ENCODE measurements at regions not wholly inside any gene's neighbourhood (a gene's known extent, or its start where the extent isn't known, plus 50 kb on each side); places are given as distances from the start of the nearest gene placed in this dataset.

DNA sequence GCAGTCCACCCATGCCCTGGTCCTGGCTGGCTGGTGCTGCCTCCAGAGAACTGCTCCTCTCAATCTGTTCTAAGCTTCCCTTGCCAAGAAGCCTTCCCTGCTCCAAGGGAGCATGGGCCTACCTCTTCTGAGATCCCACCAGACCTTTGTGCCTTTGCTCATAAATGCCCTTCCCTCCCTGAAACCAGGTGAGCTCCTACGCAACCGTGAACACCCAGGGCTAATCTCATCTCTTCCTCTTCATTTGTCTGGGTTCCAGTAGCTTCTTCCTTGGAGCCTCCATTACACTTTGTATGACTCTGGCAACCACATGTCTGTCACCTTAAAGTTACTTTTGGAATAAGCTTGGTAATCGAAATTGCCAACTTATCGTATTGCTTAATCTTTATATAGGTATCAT lies 270.6 kb downstream of the PBX3 start:
- H3K79me2 ChIP-seq (replicated peaks; ENCODE audit: insufficient read depth): no peaks in the 10 kb centered on the region
- TF ChIP-seq, protein P1, sequence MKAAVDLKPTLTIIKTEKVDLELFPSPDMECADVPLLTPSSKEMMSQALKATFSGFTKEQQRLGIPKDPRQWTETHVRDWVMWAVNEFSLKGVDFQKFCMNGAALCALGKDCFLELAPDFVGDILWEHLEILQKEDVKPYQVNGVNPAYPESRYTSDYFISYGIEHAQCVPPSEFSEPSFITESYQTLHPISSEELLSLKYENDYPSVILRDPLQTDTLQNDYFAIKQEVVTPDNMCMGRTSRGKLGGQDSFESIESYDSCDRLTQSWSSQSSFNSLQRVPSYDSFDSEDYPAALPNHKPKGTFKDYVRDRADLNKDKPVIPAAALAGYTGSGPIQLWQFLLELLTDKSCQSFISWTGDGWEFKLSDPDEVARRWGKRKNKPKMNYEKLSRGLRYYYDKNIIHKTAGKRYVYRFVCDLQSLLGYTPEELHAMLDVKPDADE (IDR thresholded peaks at IDR 0.05): no peak
- TF ChIP-seq ZNF331 (CRISPR knock-in tag; IDR thresholded peaks at IDR 0.05; ENCODE audit: low read depth): no peak
- no peaks in the 10 kb centered on the region for H3K9me2 ChIP-seq (ENCODE audit: insufficient read depth)
- H3K27ac Mint-ChIP-seq: no peak overlapping the region
- no peaks in the 10 kb centered on the region for H4K20me1 ChIP-seq (replicated peaks; ENCODE audit: insufficient read depth)
- no peaks in the 10 kb centered on the region for H3K4me1 ChIP-seq (ENCODE audit: insufficient read depth)
- H3K27me3 Mint-ChIP-seq (ENCODE audit: insufficient read depth, low read depth, poor library complexity): peaks cover 7% of the 10 kb centered on the region
- no peak for ATAC-seq
- H3K4me1 Mint-ChIP-seq: peaks cover 5% of the 10 kb centered on the region
- no peaks in the 10 kb centered on the region for H3K27me3 ChIP-seq (ENCODE audit: insufficient read depth)
- no peaks in the 10 kb centered on the region; the same call in 2 of the 3 replicates for H3K36me3 Mint-ChIP-seq (ENCODE audit: low read depth)
- H3K9me3 Mint-ChIP-seq: no peaks in the 10 kb centered on the region; the same call in none of the 3 replicates
- H3K4me3 Mint-ChIP-seq: no peak overlapping the region
- DNase-seq (ENCODE audit: low spot score): no peak
- H3F3A ChIP-seq (replicated peaks; ENCODE audit: low read depth): no peaks in the 10 kb centered on the region
- H3K27ac ChIP-seq (ENCODE audit: low read depth): no peak overlapping the region
- no peak overlapping the region for H2AFZ ChIP-seq
- no peak overlapping the region for H3K4me2 ChIP-seq
- no peaks in the 10 kb centered on the region for H3K36me3 ChIP-seq (ENCODE audit: insufficient read depth)
- no peak overlapping the region for H3K4me3 ChIP-seq

DNA sequence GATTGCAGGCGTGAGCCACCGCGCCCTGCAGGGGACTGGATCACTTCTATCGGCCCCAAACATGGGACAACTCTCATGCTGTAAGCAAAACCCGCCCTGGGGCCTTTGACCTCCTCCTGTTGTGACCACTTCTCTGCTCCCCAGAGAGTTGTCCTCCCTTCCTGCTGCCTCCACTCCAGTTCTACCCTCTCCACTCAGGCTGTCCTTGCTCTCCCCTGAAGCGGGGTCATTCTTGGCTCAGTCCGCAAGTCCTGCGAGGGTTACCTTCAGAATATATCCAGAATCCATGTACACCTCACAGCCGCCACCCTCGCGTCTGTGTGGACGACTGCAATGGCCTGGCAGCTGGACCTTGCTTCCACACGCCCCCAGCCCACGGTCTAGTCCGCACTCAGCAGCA lies 273.7 kb downstream of the PBX3 start:
- Mint-ChIP-seq H3K27ac (no peak overlapping the region), H3K27me3 (ENCODE audit: insufficient read depth, low read depth, poor library complexity) (peaks cover 13% of the 10 kb centered on the region), H3K36me3 (ENCODE audit: low read depth) (no peaks in the 10 kb centered on the region; the same call in 2 of the 3 replicates), H3K4me1 (no peaks in the 10 kb centered on the region; the same call in 2 of the 3 replicates), H3K9me3 (peaks cover 2% of the 10 kb centered on the region), H3K4me3 (no peak overlapping the region)
- ATAC-seq: no peak
- Histone ChIP-seq H2AFZ (no peak overlapping the region), H3K4me2 (no peak overlapping the region), H3K27ac (ENCODE audit: low read depth) (no peak overlapping the region), H3K27me3 (ENCODE audit: insufficient read depth) (no peaks in the 10 kb centered on the region), H3K4me3 (no peak overlapping the region), H3K4me1 (ENCODE audit: insufficient read depth) (no peaks in the 10 kb centered on the region), H3F3A (replicated peaks; ENCODE audit: low read depth) (no peaks in the 10 kb centered on the region), H3K36me3 (ENCODE audit: insufficient read depth) (no peaks in the 10 kb centered on the region), H3K79me2 (replicated peaks; ENCODE audit: insufficient read depth) (no peaks in the 10 kb centered on the region), H3K9me2 (ENCODE audit: insufficient read depth) (no peaks in the 10 kb centered on the region), H4K20me1 (replicated peaks; ENCODE audit: insufficient read depth) (no peaks in the 10 kb centered on the region)
- no peak for DNase-seq (ENCODE audit: low spot score)
- TF ChIP-seq, protein P2, sequence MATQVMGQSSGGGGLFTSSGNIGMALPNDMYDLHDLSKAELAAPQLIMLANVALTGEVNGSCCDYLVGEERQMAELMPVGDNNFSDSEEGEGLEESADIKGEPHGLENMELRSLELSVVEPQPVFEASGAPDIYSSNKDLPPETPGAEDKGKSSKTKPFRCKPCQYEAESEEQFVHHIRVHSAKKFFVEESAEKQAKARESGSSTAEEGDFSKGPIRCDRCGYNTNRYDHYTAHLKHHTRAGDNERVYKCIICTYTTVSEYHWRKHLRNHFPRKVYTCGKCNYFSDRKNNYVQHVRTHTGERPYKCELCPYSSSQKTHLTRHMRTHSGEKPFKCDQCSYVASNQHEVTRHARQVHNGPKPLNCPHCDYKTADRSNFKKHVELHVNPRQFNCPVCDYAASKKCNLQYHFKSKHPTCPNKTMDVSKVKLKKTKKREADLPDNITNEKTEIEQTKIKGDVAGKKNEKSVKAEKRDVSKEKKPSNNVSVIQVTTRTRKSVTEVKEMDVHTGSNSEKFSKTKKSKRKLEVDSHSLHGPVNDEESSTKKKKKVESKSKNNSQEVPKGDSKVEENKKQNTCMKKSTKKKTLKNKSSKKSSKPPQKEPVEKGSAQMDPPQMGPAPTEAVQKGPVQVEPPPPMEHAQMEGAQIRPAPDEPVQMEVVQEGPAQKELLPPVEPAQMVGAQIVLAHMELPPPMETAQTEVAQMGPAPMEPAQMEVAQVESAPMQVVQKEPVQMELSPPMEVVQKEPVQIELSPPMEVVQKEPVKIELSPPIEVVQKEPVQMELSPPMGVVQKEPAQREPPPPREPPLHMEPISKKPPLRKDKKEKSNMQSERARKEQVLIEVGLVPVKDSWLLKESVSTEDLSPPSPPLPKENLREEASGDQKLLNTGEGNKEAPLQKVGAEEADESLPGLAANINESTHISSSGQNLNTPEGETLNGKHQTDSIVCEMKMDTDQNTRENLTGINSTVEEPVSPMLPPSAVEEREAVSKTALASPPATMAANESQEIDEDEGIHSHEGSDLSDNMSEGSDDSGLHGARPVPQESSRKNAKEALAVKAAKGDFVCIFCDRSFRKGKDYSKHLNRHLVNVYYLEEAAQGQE (IDR thresholded peaks at IDR 0.05; ENCODE audit: unreplicated experiment): no peak
- TF ChIP-seq ZNF331 (CRISPR knock-in tag; IDR thresholded peaks at IDR 0.05; ENCODE audit: low read depth) (no peak), POLR2AphosphoS5 (IDR thresholded peaks at IDR 0.05; ENCODE audit: low read depth) (no peak), ZNF114 (CRISPR knock-in tag; IDR thresholded peaks at IDR 0.05) (no peak), JUNB (IDR thresholded peaks at IDR 0.05; ENCODE audit: unreplicated experiment) (no peak)
- TF ChIP-seq, protein P1 (IDR thresholded peaks at IDR 0.05): no peak
- TF ChIP-seq, protein P3, sequence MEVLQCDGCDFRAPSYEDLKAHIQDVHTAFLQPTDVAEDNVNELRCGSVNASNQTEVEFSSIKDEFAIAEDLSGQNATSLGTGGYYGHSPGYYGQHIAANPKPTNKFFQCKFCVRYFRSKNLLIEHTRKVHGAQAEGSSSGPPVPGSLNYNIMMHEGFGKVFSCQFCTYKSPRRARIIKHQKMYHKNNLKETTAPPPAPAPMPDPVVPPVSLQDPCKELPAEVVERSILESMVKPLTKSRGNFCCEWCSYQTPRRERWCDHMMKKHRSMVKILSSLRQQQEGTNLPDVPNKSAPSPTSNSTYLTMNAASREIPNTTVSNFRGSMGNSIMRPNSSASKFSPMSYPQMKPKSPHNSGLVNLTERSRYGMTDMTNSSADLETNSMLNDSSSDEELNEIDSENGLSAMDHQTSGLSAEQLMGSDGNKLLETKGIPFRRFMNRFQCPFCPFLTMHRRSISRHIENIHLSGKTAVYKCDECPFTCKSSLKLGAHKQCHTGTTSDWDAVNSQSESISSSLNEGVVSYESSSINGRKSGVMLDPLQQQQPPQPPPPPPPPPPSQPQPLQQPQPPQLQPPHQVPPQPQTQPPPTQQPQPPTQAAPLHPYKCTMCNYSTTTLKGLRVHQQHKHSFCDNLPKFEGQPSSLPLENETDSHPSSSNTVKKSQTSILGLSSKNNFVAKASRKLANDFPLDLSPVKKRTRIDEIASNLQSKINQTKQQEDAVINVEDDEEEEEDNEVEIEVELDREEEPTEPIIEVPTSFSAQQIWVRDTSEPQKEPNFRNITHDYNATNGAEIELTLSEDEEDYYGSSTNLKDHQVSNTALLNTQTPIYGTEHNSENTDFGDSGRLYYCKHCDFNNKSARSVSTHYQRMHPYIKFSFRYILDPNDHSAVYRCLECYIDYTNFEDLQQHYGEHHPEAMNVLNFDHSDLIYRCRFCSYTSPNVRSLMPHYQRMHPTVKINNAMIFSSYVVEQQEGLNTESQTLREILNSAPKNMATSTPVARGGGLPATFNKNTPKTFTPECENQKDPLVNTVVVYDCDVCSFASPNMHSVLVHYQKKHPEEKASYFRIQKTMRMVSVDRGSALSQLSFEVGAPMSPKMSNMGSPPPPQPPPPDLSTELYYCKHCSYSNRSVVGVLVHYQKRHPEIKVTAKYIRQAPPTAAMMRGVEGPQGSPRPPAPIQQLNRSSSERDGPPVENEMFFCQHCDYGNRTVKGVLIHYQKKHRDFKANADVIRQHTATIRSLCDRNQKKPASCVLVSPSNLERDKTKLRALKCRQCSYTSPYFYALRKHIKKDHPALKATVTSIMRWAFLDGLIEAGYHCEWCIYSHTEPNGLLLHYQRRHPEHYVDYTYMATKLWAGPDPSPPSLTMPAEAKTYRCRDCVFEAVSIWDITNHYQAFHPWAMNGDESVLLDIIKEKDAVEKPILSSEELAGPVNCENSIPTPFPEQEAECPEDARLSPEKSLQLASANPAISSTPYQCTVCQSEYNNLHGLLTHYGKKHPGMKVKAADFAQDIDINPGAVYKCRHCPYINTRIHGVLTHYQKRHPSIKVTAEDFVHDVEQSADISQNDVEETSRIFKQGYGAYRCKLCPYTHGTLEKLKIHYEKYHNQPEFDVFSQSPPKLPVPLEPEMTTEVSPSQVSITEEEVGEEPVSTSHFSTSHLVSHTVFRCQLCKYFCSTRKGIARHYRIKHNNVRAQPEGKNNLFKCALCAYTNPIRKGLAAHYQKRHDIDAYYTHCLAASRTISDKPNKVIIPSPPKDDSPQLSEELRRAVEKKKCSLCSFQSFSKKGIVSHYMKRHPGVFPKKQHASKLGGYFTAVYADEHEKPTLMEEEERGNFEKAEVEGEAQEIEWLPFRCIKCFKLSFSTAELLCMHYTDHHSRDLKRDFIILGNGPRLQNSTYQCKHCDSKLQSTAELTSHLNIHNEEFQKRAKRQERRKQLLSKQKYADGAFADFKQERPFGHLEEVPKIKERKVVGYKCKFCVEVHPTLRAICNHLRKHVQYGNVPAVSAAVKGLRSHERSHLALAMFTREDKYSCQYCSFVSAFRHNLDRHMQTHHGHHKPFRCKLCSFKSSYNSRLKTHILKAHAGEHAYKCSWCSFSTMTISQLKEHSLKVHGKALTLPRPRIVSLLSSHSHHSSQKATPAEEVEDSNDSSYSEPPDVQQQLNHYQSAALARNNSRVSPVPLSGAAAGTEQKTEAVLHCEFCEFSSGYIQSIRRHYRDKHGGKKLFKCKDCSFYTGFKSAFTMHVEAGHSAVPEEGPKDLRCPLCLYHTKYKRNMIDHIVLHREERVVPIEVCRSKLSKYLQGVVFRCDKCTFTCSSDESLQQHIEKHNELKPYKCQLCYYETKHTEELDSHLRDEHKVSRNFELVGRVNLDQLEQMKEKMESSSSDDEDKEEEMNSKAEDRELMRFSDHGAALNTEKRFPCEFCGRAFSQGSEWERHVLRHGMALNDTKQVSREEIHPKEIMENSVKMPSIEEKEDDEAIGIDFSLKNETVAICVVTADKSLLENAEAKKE (CRISPR knock-in tag; IDR thresholded peaks at IDR 0.05): no peak

Measured in GM23338 (cell line).